ENCODE measurements at regions not wholly inside any gene's neighbourhood (a gene's known extent, or its start where the extent isn't known, plus 50 kb on each side); places are given as distances from the start of the nearest gene placed in this dataset. TPM values are rescaled to one million over a fixed set of nuclear protein-coding genes. Genes with fewer than 3 reads are reported as not detected.

DNA sequence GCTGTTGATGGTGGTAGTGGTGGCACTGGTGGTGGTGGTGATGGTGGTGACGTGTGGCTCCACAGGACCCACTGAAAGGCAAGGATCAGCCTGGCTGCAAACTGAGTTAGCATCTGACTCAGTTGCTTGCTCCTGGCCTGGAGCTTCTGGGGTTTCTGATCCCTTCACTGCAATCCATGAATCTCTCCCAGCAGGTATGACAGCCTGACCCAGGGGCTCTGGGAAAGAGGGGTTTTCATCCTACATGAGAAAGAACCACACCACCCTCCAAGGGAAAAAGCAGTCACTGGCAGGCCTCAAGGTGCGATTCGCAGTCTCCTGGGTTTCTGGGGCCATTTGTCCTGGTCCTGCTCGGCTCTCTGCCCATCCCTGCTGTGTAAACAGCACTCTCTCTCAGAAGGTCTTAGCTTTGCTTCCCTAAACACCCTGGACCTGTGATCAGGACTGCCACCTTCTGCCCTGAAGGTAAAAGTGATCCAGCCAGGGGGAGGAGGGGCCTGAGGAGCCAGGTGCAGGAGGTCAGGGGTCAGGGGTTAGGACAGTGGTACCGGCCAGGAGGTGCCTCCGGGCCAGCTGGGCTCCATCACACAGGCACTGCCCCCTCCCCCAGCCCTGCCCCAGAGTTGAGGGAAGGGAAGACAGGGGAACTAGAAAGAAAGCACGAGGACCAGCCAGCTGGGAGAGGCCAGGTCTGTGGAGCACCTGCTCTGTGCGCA, 152.0 kb downstream of the BMP7 start:
- Histone ChIP-seq H3K27me3 (ENCODE audit: control insufficient read depth, insufficient read depth, low read length) (no peaks in the 10 kb centered on the region), H3K4me3 (ENCODE audit: low read depth, low read length) (no peak overlapping the region), H3K9me3 (ENCODE audit: control insufficient read depth, insufficient read depth, low read length) (peaks cover 29% of the 10 kb centered on the region), H3K27ac (ENCODE audit: low read depth, low read length) (no peak overlapping the region)
- TF ChIP-seq, protein P1, sequence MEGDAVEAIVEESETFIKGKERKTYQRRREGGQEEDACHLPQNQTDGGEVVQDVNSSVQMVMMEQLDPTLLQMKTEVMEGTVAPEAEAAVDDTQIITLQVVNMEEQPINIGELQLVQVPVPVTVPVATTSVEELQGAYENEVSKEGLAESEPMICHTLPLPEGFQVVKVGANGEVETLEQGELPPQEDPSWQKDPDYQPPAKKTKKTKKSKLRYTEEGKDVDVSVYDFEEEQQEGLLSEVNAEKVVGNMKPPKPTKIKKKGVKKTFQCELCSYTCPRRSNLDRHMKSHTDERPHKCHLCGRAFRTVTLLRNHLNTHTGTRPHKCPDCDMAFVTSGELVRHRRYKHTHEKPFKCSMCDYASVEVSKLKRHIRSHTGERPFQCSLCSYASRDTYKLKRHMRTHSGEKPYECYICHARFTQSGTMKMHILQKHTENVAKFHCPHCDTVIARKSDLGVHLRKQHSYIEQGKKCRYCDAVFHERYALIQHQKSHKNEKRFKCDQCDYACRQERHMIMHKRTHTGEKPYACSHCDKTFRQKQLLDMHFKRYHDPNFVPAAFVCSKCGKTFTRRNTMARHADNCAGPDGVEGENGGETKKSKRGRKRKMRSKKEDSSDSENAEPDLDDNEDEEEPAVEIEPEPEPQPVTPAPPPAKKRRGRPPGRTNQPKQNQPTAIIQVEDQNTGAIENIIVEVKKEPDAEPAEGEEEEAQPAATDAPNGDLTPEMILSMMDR (IDR thresholded peaks at IDR 0.05; ENCODE audit: low read depth, low read length) = no peak
- ChIA-PET POLR2A (interaction anchor here (0.8 kb wide), 1 partner anchor 1918 kb away, joined by 3 read pairs; the partner anchor contains the start of gene ATP5F1E), CTCF (no interaction called here)
- DNase-seq (ENCODE audit: low read depth, low spot score) = no peak

DNA sequence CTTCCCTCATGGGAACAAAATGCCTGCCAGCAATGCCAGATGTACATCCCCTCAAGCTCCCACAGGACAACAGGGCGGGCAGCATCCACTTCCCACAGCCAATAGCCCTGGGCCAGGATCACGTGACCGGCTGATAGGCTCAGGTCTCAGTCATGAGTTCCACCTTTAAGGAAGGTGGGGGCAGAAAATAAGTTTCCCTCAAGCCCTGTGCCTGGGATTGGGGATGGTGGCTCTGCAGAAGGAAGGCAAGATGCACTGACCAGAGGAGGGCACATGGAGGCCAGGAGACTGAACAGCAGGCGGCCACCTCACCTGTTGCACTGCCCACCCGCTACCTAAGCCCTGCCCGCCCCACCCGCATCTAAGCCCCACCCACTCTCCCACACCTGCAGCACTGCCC, 149.1 kb downstream of the BMP7 start:
- ChIA-PET POLR2A (no interaction called here), CTCF (no interaction called here)
- Histone ChIP-seq H3K9me3 (ENCODE audit: control insufficient read depth, insufficient read depth, low read length) (peaks cover 9% of the 10 kb centered on the region), H3K27me3 (ENCODE audit: control insufficient read depth, insufficient read depth, low read length) (no peaks in the 10 kb centered on the region), H3K4me3 (ENCODE audit: low read depth, low read length) (no peak overlapping the region), H3K27ac (ENCODE audit: low read depth, low read length) (no peak overlapping the region)
- DNase-seq (ENCODE audit: low read depth, low spot score) = no peak
- TF ChIP-seq, protein P1 (IDR thresholded peaks at IDR 0.05; ENCODE audit: low read depth, low read length) = no peak

DNA sequence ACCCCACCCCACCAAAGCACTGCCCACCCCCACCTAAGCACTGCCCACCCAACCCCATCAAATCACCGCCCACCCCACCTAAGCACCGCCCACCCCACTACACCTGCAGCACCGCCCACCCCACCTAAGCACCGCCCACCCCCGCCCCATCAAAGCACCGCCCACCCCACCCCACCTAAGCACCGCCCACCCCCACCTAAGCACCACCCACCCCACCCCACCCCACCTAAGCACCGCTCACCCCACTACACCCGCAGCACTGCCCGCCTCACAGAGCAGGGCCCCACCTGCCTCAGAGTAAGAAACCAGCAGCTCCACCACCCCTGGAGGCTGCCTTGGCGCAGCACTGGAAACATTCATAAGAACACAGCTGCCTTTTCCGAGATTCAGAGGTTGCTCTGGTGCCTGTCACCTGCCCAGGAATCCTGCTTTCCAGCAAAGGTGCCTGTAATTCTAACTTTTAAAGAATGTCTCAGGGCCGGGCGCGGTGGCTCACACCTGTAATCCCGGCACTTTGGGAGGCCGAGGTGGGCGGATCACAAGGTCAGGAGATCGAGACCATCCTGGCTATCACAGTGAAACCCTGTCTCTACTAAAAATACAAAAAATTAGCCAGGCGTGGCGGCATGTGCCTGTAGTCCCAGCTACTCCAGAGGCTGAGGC, 148.2 kb downstream of the BMP7 start:
- no peaks in the 10 kb centered on the region for H3K27me3 ChIP-seq (ENCODE audit: control insufficient read depth, insufficient read depth, low read length)
- TF ChIP-seq, protein P1 (IDR thresholded peaks at IDR 0.05; ENCODE audit: low read depth, low read length) = no peak
- peaks cover 9% of the 10 kb centered on the region for H3K9me3 ChIP-seq (ENCODE audit: control insufficient read depth, insufficient read depth, low read length)
- POLR2A ChIA-PET = no interaction called here
- H3K27ac ChIP-seq (ENCODE audit: low read depth, low read length) = no peak overlapping the region
- DNase-seq (ENCODE audit: low read depth, low spot score) = no peak
- no peak overlapping the region for H3K4me3 ChIP-seq (ENCODE audit: low read depth, low read length)
- CTCF ChIA-PET = no interaction called here

Small RNAs in the stretch of these regions (small RNA-seq; reads per million reads assigned to genes)
- not detected for gene RNU6-929P (ENCODE audit: insufficient read length, low read depth)

Data from AG04450 (cell line).